ENCODE measurements at regions not wholly inside any gene's neighbourhood (a gene's known extent, or its start where the extent isn't known, plus 50 kb on each side); places are given as distances from the start of the nearest gene placed in this dataset.

- no peaks in the 10 kb centered on the region for H3K9me3 ChIP-seq (replicated peaks in 1 of 2; ENCODE audit: control insufficient read depth in 2 of 2, insufficient read depth in 1 of 2, low read depth in 1 of 2, low read length in 2 of 2)
- H2AFZ ChIP-seq (ENCODE audit: low read length): no peak overlapping the region
- no peak overlapping the region for H4K91ac ChIP-seq (ENCODE audit: low read depth, low read length, poor library complexity)
- no CpG with 5 or more reads among the region's 3 CpGs for WGBS, 2 donors (ENCODE audit: extremely low coverage in 2 of 2, insufficient read length in 2 of 2, insufficient replicate concordance in 1 of 2)
- H3K79me1 ChIP-seq (ENCODE audit: low read depth, low read length): no peaks in the 10 kb centered on the region
- no peak overlapping the region for H2BK15ac ChIP-seq (ENCODE audit: low read length)
- no peaks in the 10 kb centered on the region for H3K36me3 ChIP-seq (replicated peaks in 1 of 2; ENCODE audit: control insufficient read depth in 2 of 2, insufficient read depth in 2 of 2, low read length in 2 of 2)
- no peak overlapping the region for H2BK120ac ChIP-seq (ENCODE audit: low read depth, low read length)
- H2BK5ac ChIP-seq (ENCODE audit: low read length): no peak overlapping the region
- H3K18ac ChIP-seq (ENCODE audit: low read length): no peak overlapping the region
- no peak overlapping the region for H3K4me2 ChIP-seq (ENCODE audit: insufficient read depth, low read length, poor library complexity, severe bottlenecking)
- H4K8ac ChIP-seq (ENCODE audit: low read depth, low read length): no peak overlapping the region
- H3K4ac ChIP-seq (ENCODE audit: low read length): no peak overlapping the region
- no peak overlapping the region for H3K14ac ChIP-seq (ENCODE audit: low read length)
- H3K4me3 ChIP-seq (ENCODE audit: low read length in 2 of 2): no peak overlapping the region
- no peak overlapping the region for H2BK12ac ChIP-seq (ENCODE audit: low read length)
- H3K27me3 ChIP-seq (ENCODE audit: control insufficient read depth in 3 of 3, insufficient read depth in 3 of 3, low read depth in 1 of 3, low read length in 3 of 3): no peaks in the 10 kb centered on the region
- H3K27ac ChIP-seq (replicated peaks; ENCODE audit: low read length): no peak overlapping the region
- peaks cover 0 to 3% of the 10 kb centered on the region in 2 donors for H3K4me1 ChIP-seq (ENCODE audit: control insufficient read depth in 2 of 2, insufficient read depth in 1 of 2, low read depth in 1 of 2, low read length in 2 of 2)
- H3K9ac ChIP-seq (ENCODE audit: low read depth, low read length, poor library complexity): no peak overlapping the region
- no peak overlapping the region for H3K23ac ChIP-seq (ENCODE audit: low read depth, low read length, poor library complexity)
- H2AK5ac ChIP-seq (ENCODE audit: low read depth, low read length): no peak overlapping the region
- DNase-seq (ENCODE audit: low spot score): no peak
Observed at GRCh38 chr3:103966749-103967148, 1400.0 kb upstream of the ALCAM start.

GRCh38 chr3:103968131-103968530, 1398.6 kb upstream of the ALCAM start:
- Histone ChIP-seq H3K4me2 (ENCODE audit: insufficient read depth, low read length, poor library complexity, severe bottlenecking) (no peak overlapping the region), H2BK15ac (ENCODE audit: low read length) (no peak overlapping the region), H2AFZ (ENCODE audit: low read length) (no peak overlapping the region), H3K18ac (ENCODE audit: low read length) (no peak overlapping the region), H3K9me3 (replicated peaks in 1 of 2; ENCODE audit: control insufficient read depth in 2 of 2, insufficient read depth in 1 of 2, low read depth in 1 of 2, low read length in 2 of 2) (no peaks in the 10 kb centered on the region), H3K4me1 (ENCODE audit: control insufficient read depth in 2 of 2, insufficient read depth in 1 of 2, low read depth in 1 of 2, low read length in 2 of 2) (peaks cover 0 to 3% of the 10 kb centered on the region in 2 donors), H3K27ac (replicated peaks; ENCODE audit: low read length) (no peak overlapping the region), H3K14ac (ENCODE audit: low read length) (no peak overlapping the region), H3K9ac (ENCODE audit: low read depth, low read length, poor library complexity) (no peak overlapping the region), H2BK5ac (ENCODE audit: low read length) (no peak overlapping the region), H3K4me3 (ENCODE audit: low read length in 2 of 2) (no peak overlapping the region), H3K36me3 (replicated peaks in 1 of 2; ENCODE audit: control insufficient read depth in 2 of 2, insufficient read depth in 2 of 2, low read length in 2 of 2) (no peaks in the 10 kb centered on the region), H4K8ac (ENCODE audit: low read depth, low read length) (no peak overlapping the region), H4K91ac (ENCODE audit: low read depth, low read length, poor library complexity) (no peak overlapping the region), H2BK120ac (ENCODE audit: low read depth, low read length) (no peak overlapping the region), H2BK12ac (ENCODE audit: low read length) (no peak overlapping the region), H3K4ac (ENCODE audit: low read length) (no peak overlapping the region), H3K27me3 (ENCODE audit: control insufficient read depth in 3 of 3, insufficient read depth in 3 of 3, low read depth in 1 of 3, low read length in 3 of 3) (no peaks in the 10 kb centered on the region), H3K23ac (ENCODE audit: low read depth, low read length, poor library complexity) (no peak overlapping the region), H2AK5ac (ENCODE audit: low read depth, low read length) (no peak overlapping the region), H3K79me1 (ENCODE audit: low read depth, low read length) (no peaks in the 10 kb centered on the region)
- no CpG with 5 or more reads among the region's 2 CpGs for WGBS, 2 donors (ENCODE audit: extremely low coverage in 2 of 2, insufficient read length in 2 of 2, insufficient replicate concordance in 1 of 2)
- DNase-seq (ENCODE audit: low spot score): no peak

DNA sequence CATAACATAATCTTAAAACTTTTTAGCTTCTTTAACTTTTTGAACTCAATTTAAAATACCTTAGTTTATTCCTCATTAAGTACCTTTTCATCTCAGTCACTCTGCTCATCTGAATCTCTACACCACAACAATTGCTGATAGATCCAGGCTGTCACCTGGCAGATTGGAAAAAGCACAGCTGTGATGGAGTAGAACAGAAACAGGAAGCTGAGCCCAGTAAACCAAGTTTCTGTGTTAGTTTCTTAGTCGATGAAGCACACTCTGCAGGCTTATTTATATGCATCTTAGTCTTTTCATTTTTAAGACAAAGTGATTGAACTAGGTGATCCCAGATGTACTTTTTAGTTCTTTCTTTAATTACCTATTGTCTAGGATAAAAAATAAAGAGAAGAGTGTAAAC, 1398.0 kb upstream of the ALCAM start:
- Histone ChIP-seq H3K27ac (replicated peaks; ENCODE audit: low read length) (no peak overlapping the region), H2BK120ac (ENCODE audit: low read depth, low read length) (no peak overlapping the region), H3K14ac (ENCODE audit: low read length) (no peak overlapping the region), H2BK15ac (ENCODE audit: low read length) (no peak overlapping the region), H3K4me3 (ENCODE audit: low read length in 2 of 2) (no peak overlapping the region), H3K79me1 (ENCODE audit: low read depth, low read length) (no peaks in the 10 kb centered on the region), H3K9ac (ENCODE audit: low read depth, low read length, poor library complexity) (no peak overlapping the region), H3K4me2 (ENCODE audit: insufficient read depth, low read length, poor library complexity, severe bottlenecking) (no peak overlapping the region), H2AFZ (ENCODE audit: low read length) (no peak overlapping the region), H4K8ac (ENCODE audit: low read depth, low read length) (no peak overlapping the region), H2AK5ac (ENCODE audit: low read depth, low read length) (no peak overlapping the region), H3K4me1 (ENCODE audit: control insufficient read depth in 2 of 2, insufficient read depth in 1 of 2, low read depth in 1 of 2, low read length in 2 of 2) (peaks cover 0 to 1% of the 10 kb centered on the region in 2 donors), H3K9me3 (replicated peaks in 1 of 2; ENCODE audit: control insufficient read depth in 2 of 2, insufficient read depth in 1 of 2, low read depth in 1 of 2, low read length in 2 of 2) (no peaks in the 10 kb centered on the region), H3K4ac (ENCODE audit: low read length) (no peak overlapping the region), H3K18ac (ENCODE audit: low read length) (no peak overlapping the region), H3K36me3 (replicated peaks in 1 of 2; ENCODE audit: control insufficient read depth in 2 of 2, insufficient read depth in 2 of 2, low read length in 2 of 2) (no peaks in the 10 kb centered on the region), H3K23ac (ENCODE audit: low read depth, low read length, poor library complexity) (no peak overlapping the region), H2BK5ac (ENCODE audit: low read length) (no peak overlapping the region), H3K27me3 (ENCODE audit: control insufficient read depth in 3 of 3, insufficient read depth in 3 of 3, low read depth in 1 of 3, low read length in 3 of 3) (no peaks in the 10 kb centered on the region), H4K91ac (ENCODE audit: low read depth, low read length, poor library complexity) (no peak overlapping the region), H2BK12ac (ENCODE audit: low read length) (no peak overlapping the region)
- no peak for DNase-seq (ENCODE audit: low spot score)
- no CpG with 5 or more reads among the region's 1 CpG for WGBS, 2 donors (ENCODE audit: extremely low coverage in 2 of 2, insufficient read length in 2 of 2, insufficient replicate concordance in 1 of 2)

- no peak overlapping the region for H3K9ac ChIP-seq (ENCODE audit: low read depth, low read length, poor library complexity)
- DNase-seq (ENCODE audit: low spot score): no peak
- no peak overlapping the region for H2BK12ac ChIP-seq (ENCODE audit: low read length)
- no peak overlapping the region for H3K14ac ChIP-seq (ENCODE audit: low read length)
- no peak overlapping the region for H3K27ac ChIP-seq (replicated peaks; ENCODE audit: low read length)
- no peaks in the 10 kb centered on the region for H3K36me3 ChIP-seq (replicated peaks in 1 of 2; ENCODE audit: control insufficient read depth in 2 of 2, insufficient read depth in 2 of 2, low read length in 2 of 2)
- H3K79me1 ChIP-seq (ENCODE audit: low read depth, low read length): no peaks in the 10 kb centered on the region
- no peak overlapping the region for H2BK120ac ChIP-seq (ENCODE audit: low read depth, low read length)
- no peak overlapping the region for H4K8ac ChIP-seq (ENCODE audit: low read depth, low read length)
- no peak overlapping the region for H3K4me2 ChIP-seq (ENCODE audit: insufficient read depth, low read length, poor library complexity, severe bottlenecking)
- H3K18ac ChIP-seq (ENCODE audit: low read length): no peak overlapping the region
- H2AFZ ChIP-seq (ENCODE audit: low read length): no peak overlapping the region
- peaks cover 1 to 4% of the 10 kb centered on the region in 2 donors for H3K4me1 ChIP-seq (ENCODE audit: control insufficient read depth in 2 of 2, insufficient read depth in 1 of 2, low read depth in 1 of 2, low read length in 2 of 2)
- no peak overlapping the region for H2BK15ac ChIP-seq (ENCODE audit: low read length)
- no peak overlapping the region for H2AK5ac ChIP-seq (ENCODE audit: low read depth, low read length)
- no peaks in the 10 kb centered on the region for H3K9me3 ChIP-seq (replicated peaks in 1 of 2; ENCODE audit: control insufficient read depth in 2 of 2, insufficient read depth in 1 of 2, low read depth in 1 of 2, low read length in 2 of 2)
- no peak overlapping the region for H3K4me3 ChIP-seq (ENCODE audit: low read length in 2 of 2)
- no peak overlapping the region for H2BK5ac ChIP-seq (ENCODE audit: low read length)
- H3K4ac ChIP-seq (ENCODE audit: low read length): no peak overlapping the region
- H3K27me3 ChIP-seq (ENCODE audit: control insufficient read depth in 3 of 3, insufficient read depth in 3 of 3, low read depth in 1 of 3, low read length in 3 of 3): no peaks in the 10 kb centered on the region
- no peak overlapping the region for H4K91ac ChIP-seq (ENCODE audit: low read depth, low read length, poor library complexity)
- no CpG with 5 or more reads among the region's 1 CpG for WGBS, 2 donors (ENCODE audit: extremely low coverage in 2 of 2, insufficient read length in 2 of 2, insufficient replicate concordance in 1 of 2)
- no peak overlapping the region for H3K23ac ChIP-seq (ENCODE audit: low read depth, low read length, poor library complexity)
Observed at GRCh38 chr3:103976931-103977339, 1389.8 kb upstream of the ALCAM start.
